ENCODE measurements at regions not wholly inside any gene's neighbourhood (a gene's known extent, or its start where the extent isn't known, plus 50 kb on each side); places are given as distances from the start of the nearest gene placed in this dataset.

DNA sequence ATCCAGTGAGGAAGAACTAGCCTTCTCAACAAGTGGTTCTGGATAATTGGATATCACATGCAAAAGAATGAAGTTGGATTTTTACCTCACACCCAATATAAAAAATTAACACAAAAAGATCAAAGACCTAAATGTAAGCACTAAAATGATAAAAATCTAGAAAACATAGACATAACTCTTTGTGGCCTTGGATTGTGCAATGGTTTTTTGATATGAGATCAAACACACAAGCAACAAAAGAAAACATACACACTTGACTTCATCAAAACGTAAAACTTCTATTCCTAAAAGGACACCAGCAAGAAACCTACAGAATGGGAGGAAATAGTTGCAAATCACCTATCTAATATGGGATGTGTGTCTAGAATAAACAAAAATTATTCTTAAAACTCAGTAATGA, 54.1 kb upstream of the NFE2L2 start:
- TF ChIP-seq, protein P1, sequence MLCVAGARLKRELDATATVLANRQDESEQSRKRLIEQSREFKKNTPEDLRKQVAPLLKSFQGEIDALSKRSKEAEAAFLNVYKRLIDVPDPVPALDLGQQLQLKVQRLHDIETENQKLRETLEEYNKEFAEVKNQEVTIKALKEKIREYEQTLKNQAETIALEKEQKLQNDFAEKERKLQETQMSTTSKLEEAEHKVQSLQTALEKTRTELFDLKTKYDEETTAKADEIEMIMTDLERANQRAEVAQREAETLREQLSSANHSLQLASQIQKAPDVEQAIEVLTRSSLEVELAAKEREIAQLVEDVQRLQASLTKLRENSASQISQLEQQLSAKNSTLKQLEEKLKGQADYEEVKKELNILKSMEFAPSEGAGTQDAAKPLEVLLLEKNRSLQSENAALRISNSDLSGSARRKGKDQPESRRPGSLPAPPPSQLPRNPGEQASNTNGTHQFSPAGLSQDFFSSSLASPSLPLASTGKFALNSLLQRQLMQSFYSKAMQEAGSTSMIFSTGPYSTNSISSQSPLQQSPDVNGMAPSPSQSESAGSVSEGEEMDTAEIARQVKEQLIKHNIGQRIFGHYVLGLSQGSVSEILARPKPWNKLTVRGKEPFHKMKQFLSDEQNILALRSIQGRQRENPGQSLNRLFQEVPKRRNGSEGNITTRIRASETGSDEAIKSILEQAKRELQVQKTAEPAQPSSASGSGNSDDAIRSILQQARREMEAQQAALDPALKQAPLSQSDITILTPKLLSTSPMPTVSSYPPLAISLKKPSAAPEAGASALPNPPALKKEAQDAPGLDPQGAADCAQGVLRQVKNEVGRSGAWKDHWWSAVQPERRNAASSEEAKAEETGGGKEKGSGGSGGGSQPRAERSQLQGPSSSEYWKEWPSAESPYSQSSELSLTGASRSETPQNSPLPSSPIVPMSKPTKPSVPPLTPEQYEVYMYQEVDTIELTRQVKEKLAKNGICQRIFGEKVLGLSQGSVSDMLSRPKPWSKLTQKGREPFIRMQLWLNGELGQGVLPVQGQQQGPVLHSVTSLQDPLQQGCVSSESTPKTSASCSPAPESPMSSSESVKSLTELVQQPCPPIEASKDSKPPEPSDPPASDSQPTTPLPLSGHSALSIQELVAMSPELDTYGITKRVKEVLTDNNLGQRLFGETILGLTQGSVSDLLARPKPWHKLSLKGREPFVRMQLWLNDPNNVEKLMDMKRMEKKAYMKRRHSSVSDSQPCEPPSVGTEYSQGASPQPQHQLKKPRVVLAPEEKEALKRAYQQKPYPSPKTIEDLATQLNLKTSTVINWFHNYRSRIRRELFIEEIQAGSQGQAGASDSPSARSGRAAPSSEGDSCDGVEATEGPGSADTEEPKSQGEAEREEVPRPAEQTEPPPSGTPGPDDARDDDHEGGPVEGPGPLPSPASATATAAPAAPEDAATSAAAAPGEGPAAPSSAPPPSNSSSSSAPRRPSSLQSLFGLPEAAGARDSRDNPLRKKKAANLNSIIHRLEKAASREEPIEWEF (IDR thresholded peaks at IDR 0.05; ENCODE audit: insufficient replicate concordance, low read depth, low read length) = no peak
- no peak for TF ChIP-seq ZNF24 (IDR thresholded peaks at IDR 0.05)
- TF ChIP-seq EED (IDR thresholded peaks at IDR 0.05; ENCODE audit: low read depth) = no peak
- no peak for TF ChIP-seq POLR2AphosphoS5 (IDR thresholded peaks at IDR 0.05; ENCODE audit: low read length)
- TF ChIP-seq LARP7 (IDR thresholded peaks at IDR 0.05) = no peak
- TF ChIP-seq EZH2 (IDR thresholded peaks at IDR 0.05; ENCODE audit: borderline replicate concordance, control insufficient read depth, low read depth, low read length) = no peak
- TF ChIP-seq ASH2L (IDR thresholded peaks at IDR 0.05; ENCODE audit: borderline replicate concordance, low read depth) = no peak
- TF ChIP-seq EP300 (IDR thresholded peaks at IDR 0.05; ENCODE audit: borderline replicate concordance in 1 of 2, control insufficient read depth in 1 of 2, low read depth in 2 of 2, low read length in 2 of 2) = no peak
- no peak for TF ChIP-seq CTCF (IDR thresholded peaks at IDR 0.05 in 2 of 3, conservative IDR thresholded peaks at IDR 0.05 in 1 of 3; ENCODE audit: control insufficient read depth in 2 of 3, extremely low read depth in 1 of 3, insufficient read depth in 1 of 3, low read depth in 3 of 3, low read length in 3 of 3)
- no peak for TF ChIP-seq ATF2 (IDR thresholded peaks at IDR 0.05; ENCODE audit: low read length)
- no peak for TF ChIP-seq KAT2A (conservative IDR thresholded peaks at IDR 0.05; ENCODE audit: control insufficient read depth, low read depth, low read length)
